ENCODE measurements at regions not wholly inside any gene's neighbourhood (a gene's known extent, or its start where the extent isn't known, plus 50 kb on each side); places are given as distances from the start of the nearest gene placed in this dataset.
"Not testable (repeated sequence)": the region's sequence is repeated elsewhere in the genome, so short reads cannot be mapped to it uniquely, and the experiment has no call there.

GRCh38 chr22:27062910-27063309, 405.5 kb downstream of the MIAT start:
- DNase-seq (ENCODE audit: low read depth in 3 of 3): no peak

GRCh38 chr22:27063406-27063805, 406.0 kb downstream of the MIAT start:
- no peak for DNase-seq (ENCODE audit: low read depth in 3 of 3)

GRCh38 chr22:27063841-27064240, 406.5 kb downstream of the MIAT start:
- no peak for DNase-seq (ENCODE audit: low read depth in 3 of 3)

- DNase-seq (ENCODE audit: low read depth in 3 of 3): no peak
Measured at GRCh38 chr22:27064386-27064785, 407.0 kb downstream of the MIAT start.

- DNase-seq (ENCODE audit: low read depth in 3 of 3): no peak
Measured at GRCh38 chr22:27065279-27065678, 407.9 kb downstream of the MIAT start.

- DNase-seq (ENCODE audit: low read depth in 3 of 3): no peak
Measured at GRCh38 chr22:27066856-27067255, 409.5 kb downstream of the MIAT start.

- no peak for DNase-seq (ENCODE audit: low read depth in 3 of 3)
Measured at GRCh38 chr22:27068121-27068520, 410.7 kb downstream of the MIAT start.

- DNase-seq (ENCODE audit: low read depth in 3 of 3): no peak
Measured at GRCh38 chr22:27070594-27070993, 413.2 kb downstream of the MIAT start.

- no peak for DNase-seq (ENCODE audit: low read depth in 3 of 3)
Measured at GRCh38 chr22:27073601-27074425, 416.4 kb downstream of the MIAT start.

GRCh38 chr22:27075028-27075678, 417.8 kb downstream of the MIAT start:
- no peak for DNase-seq (ENCODE audit: low read depth in 3 of 3)

- no peak for DNase-seq (ENCODE audit: low read depth in 3 of 3)
Measured at GRCh38 chr22:27075891-27076290, 418.5 kb downstream of the MIAT start.

- DNase-seq (ENCODE audit: low read depth in 3 of 3): not testable (repeated sequence)
Measured at GRCh38 chr22:27078064-27078463, 420.7 kb downstream of the MIAT start.

GRCh38 chr22:27080036-27080578, 422.7 kb downstream of the MIAT start:
- no peak for DNase-seq (ENCODE audit: low read depth in 3 of 3)

GRCh38 chr22:27080863-27081262, 423.5 kb downstream of the MIAT start:
- DNase-seq (ENCODE audit: low read depth in 3 of 3): no peak

GRCh38 chr22:27083610-27084009, 426.2 kb downstream of the MIAT start:
- DNase-seq (ENCODE audit: low read depth in 3 of 3): no peak

- DNase-seq (ENCODE audit: low read depth in 3 of 3): no peak
Measured at GRCh38 chr22:27084130-27084529, 426.7 kb downstream of the MIAT start.

GRCh38 chr22:27086080-27087044, 429.0 kb downstream of the MIAT start:
- no peak for DNase-seq (ENCODE audit: low read depth in 3 of 3)

- DNase-seq (ENCODE audit: low read depth in 3 of 3): no peak
Measured at GRCh38 chr22:27087051-27087450, 429.7 kb downstream of the MIAT start.

GRCh38 chr22:27088026-27088425, 430.6 kb downstream of the MIAT start:
- DNase-seq (ENCODE audit: low read depth in 3 of 3): no peak

GRCh38 chr22:27089264-27089663, 431.9 kb downstream of the MIAT start:
- DNase-seq (ENCODE audit: low read depth in 3 of 3): no peak

- no peak for DNase-seq (ENCODE audit: low read depth in 3 of 3)
Measured at GRCh38 chr22:27090611-27091011, 433.2 kb downstream of the MIAT start.

GRCh38 chr22:27093422-27093821, 436.0 kb downstream of the MIAT start:
- DNase-seq (ENCODE audit: low read depth in 3 of 3): no peak

All from stimulated activated CD4-positive, alpha-beta T cell treated with anti-CD3 and anti-CD28 coated beads, TNF-alpha, amount 100 ng/mL, for 4 hours (primary cell).